Mesenchymal stem cell (in vitro differentiated cells and primary cell): ENCODE measurements at regions not wholly inside any gene's neighbourhood (a gene's known extent, or its start where the extent isn't known, plus 50 kb on each side); places are given as distances from the start of the nearest gene placed in this dataset.

Source experiments
- DNase-seq: peaks from one replicate; pipeline ENCODE4 v3.0.0-alpha.2; 2013
- H2AFZ ChIP-seq: one replicate; pipeline ENCODE4 v1.6.1; 2013; ENCODE audit warnings: low read depth, mild to moderate bottlenecking, control low read depth, inconsistent platforms, low read length, moderate library complexity
- H2AK5ac ChIP-seq: 2 replicates; pipeline ENCODE4 v1.6.1; 2013; ENCODE audit warnings: low read length, moderate library complexity, mild to moderate bottlenecking, inconsistent platforms; ENCODE audit not compliant: severe bottlenecking
- H2BK120ac ChIP-seq: one replicate; pipeline ENCODE4 v1.6.1; 2013; ENCODE audit warnings: low read depth, mild to moderate bottlenecking, inconsistent platforms, low read length, moderate library complexity
- H2BK12ac ChIP-seq, 2 experiments: one replicate each; pipeline ENCODE4 v1.6.1; 2013; ENCODE audit warnings: inconsistent platforms in 2 of 2, low read length in 2 of 2, mild to moderate bottlenecking in 2 of 2, moderate library complexity in 2 of 2, control low read depth in 1 of 2
- H2BK15ac ChIP-seq: one replicate; pipeline ENCODE4 v1.6.1; 2013; ENCODE audit warnings: mild to moderate bottlenecking, low read depth, inconsistent platforms; ENCODE audit not compliant: poor library complexity, severe bottlenecking
- H2BK5ac ChIP-seq: 2 replicates; pipeline ENCODE4 v1.6.1; 2013; ENCODE audit warnings: low read depth, mild to moderate bottlenecking, low read length, control low read depth, inconsistent platforms; ENCODE audit not compliant: poor library complexity, severe bottlenecking
- H3K14ac ChIP-seq, 2 experiments: one replicate each; pipeline ENCODE4 v1.6.1; 2013; ENCODE audit warnings: inconsistent platforms in 2 of 2, low read length in 2 of 2, control low read depth in 1 of 2, mild to moderate bottlenecking in 1 of 2, moderate library complexity in 1 of 2
- H3K18ac ChIP-seq, 2 experiments: one replicate each; pipeline ENCODE4 v1.6.1; 2013; ENCODE audit warnings: inconsistent platforms in 2 of 2, low read length in 2 of 2, control low read depth in 1 of 2, low read depth in 1 of 2, mild to moderate bottlenecking in 1 of 2
- H3K23ac ChIP-seq, 2 experiments: one replicate each; pipeline ENCODE4 v1.6.1; 2013; ENCODE audit warnings: inconsistent platforms in 2 of 2, low read length in 2 of 2, mild to moderate bottlenecking in 2 of 2, moderate library complexity in 2 of 2, control low read depth in 1 of 2
- H3K27ac ChIP-seq: 2 replicates; pipeline ENCODE4 v1.5.1; 2013; ENCODE audit warnings: mild to moderate bottlenecking, moderate library complexity, low read length, control low read depth, inconsistent platforms; ENCODE audit not compliant: poor library complexity, severe bottlenecking
- H3K27me3 ChIP-seq, 2 experiments: 2 replicates each; pipeline versions ENCODE4 v1.6.1 to v1.7.0; 2013; ENCODE audit warnings: low read length in 2 of 2, mild to moderate bottlenecking in 2 of 2, moderate library complexity in 2 of 2, control low read depth in 1 of 2, inconsistent platforms in 1 of 2; ENCODE audit not compliant: control insufficient read depth in 1 of 2, insufficient read depth in 1 of 2
- H3K36me3 ChIP-seq, 2 experiments: 2 replicates each; pipeline versions ENCODE4 v1.6.1 to v1.7.0; 2013; ENCODE audit warnings: low read length in 2 of 2, control low read depth in 1 of 2, inconsistent platforms in 1 of 2, low read depth in 1 of 2, mild to moderate bottlenecking in 1 of 2; ENCODE audit not compliant: insufficient read depth in 2 of 2, control insufficient read depth in 1 of 2
- H3K4ac ChIP-seq, 2 experiments: one replicate each; pipeline ENCODE4 v1.6.1; 2013; ENCODE audit warnings: inconsistent platforms in 2 of 2, low read length in 2 of 2, mild to moderate bottlenecking in 2 of 2, moderate library complexity in 2 of 2, control low read depth in 1 of 2, low read depth in 1 of 2
- H3K4me1 ChIP-seq: 2 replicates; pipeline ENCODE4 v1.6.1; 2013; ENCODE audit warnings: low read depth, low read length, control low read depth; ENCODE audit not compliant: control insufficient read depth, insufficient read depth
- H3K4me2 ChIP-seq: 2 replicates; pipeline ENCODE4 v1.6.1; 2013; ENCODE audit warnings: low read length, mild to moderate bottlenecking, inconsistent platforms; ENCODE audit not compliant: poor library complexity, severe bottlenecking
- H3K4me3 ChIP-seq, 2 experiments: 2 replicates each; pipeline versions ENCODE4 v1.5.1 to v1.7.0; 2013; ENCODE audit warnings: low read length in 2 of 2, mild to moderate bottlenecking in 2 of 2, control low read depth in 1 of 2, low read depth in 1 of 2; ENCODE audit not compliant: insufficient read depth in 1 of 2
- H3K79me1 ChIP-seq: replicated peaks from 2 replicates; pipeline ENCODE4 v1.6.1; 2013; ENCODE audit warnings: mild to moderate bottlenecking, control low read depth, low read length, inconsistent platforms; ENCODE audit not compliant: poor library complexity, severe bottlenecking
- H3K9ac ChIP-seq: 2 replicates; pipeline ENCODE4 v1.7.0; 2013; ENCODE audit warnings: mild to moderate bottlenecking, low read length, moderate library complexity
- H3K9me3 ChIP-seq: 2 replicates; pipeline ENCODE4 v1.7.0; 2013; ENCODE audit warnings: mild to moderate bottlenecking, low read length; ENCODE audit not compliant: control insufficient read depth
- H4K8ac ChIP-seq: one replicate; pipeline ENCODE4 v1.6.1; 2013; ENCODE audit warnings: inconsistent platforms, mild to moderate bottlenecking, low read length, moderate library complexity
- H4K91ac ChIP-seq: one replicate; pipeline ENCODE4 v1.6.1; 2013; ENCODE audit warnings: mild to moderate bottlenecking, low read length, inconsistent platforms
- WGBS: methylation state at CpG from one replicate; pipeline ENCODE4 v1.1.7; 2013; ENCODE audit warnings: mixed read lengths; 5-methylcytosine and 5-hydroxymethylcytosine counted together

DNA sequence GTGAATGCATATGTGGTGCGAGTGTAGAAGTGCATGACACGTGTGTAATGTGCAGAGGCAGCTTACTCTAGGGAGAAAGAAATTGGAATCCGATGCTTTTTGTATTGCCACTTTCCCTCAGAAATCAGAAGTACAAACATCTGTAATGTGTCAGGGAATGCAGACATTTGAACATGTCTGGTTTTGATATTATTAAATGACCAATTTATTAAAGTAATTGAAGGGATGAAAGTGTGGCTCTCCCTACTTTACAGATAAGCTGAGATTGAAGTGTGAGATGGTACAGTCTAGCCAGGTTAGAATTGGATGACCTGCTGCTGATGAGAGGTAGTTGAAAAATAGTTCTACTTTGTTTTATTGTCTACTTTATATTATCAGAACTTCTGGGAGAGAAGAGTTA is 74.5 kb upstream of the NT5C1B start:
- Histone ChIP-seq H3K14ac (no peak overlapping the region), H4K91ac (no peak overlapping the region), H3K4me3 (no peak overlapping the region), H3K27me3 (no peaks in the 10 kb centered on the region), H3K27ac (no peak overlapping the region), H3K23ac (no peak overlapping the region), H3K9me3 (no peaks in the 10 kb centered on the region), H3K4me1 (peaks cover 1% of the 10 kb centered on the region), H2AFZ (no peak overlapping the region), H3K4ac (no peak overlapping the region), H3K18ac (no peak overlapping the region), H4K8ac (no peak overlapping the region), H2AK5ac (no peak overlapping the region), H3K79me1 (no peaks in the 10 kb centered on the region), H2BK5ac (no peak overlapping the region), H3K4me2 (no peak overlapping the region), H2BK120ac (no peak overlapping the region), H2BK12ac (no peak overlapping the region), H2BK15ac (no peak overlapping the region), H3K36me3 (no peaks in the 10 kb centered on the region), H3K9ac (no peak overlapping the region)
- 86% methylated on average over 3 of the region's 3 CpGs for WGBS
- DNase-seq, result no peak

DNA sequence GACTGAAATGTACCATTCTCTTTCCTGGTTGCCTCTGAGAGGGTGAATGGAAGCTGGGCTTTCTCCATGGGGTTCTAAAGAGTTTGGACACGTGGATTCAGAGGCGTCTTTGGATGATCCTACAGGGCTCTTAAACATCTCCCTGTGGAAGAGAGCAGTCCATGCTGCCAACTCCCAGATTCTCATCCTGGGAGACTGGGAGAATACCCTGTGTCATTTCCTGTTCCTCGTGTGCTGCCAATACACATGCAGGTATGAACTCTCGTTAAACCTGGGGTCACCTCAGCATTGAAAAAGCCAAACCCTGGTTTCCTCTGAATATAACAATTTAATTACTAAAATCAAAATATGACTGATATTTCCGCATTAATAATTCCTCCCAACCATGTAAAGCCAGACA is 73.3 kb upstream of the NT5C1B start:
- Histone ChIP-seq H4K8ac (no peak overlapping the region), H3K27ac (no peak overlapping the region), H2BK15ac (no peak overlapping the region), H3K23ac (no peak overlapping the region), H2BK120ac (no peak overlapping the region), H3K9me3 (no peaks in the 10 kb centered on the region), H3K9ac (no peak overlapping the region), H3K79me1 (no peaks in the 10 kb centered on the region), H3K4me3 (no peak overlapping the region), H3K14ac (no peak overlapping the region), H3K27me3 (no peaks in the 10 kb centered on the region), H3K36me3 (no peaks in the 10 kb centered on the region), H3K4me1 (peaks cover 1% of the 10 kb centered on the region), H3K4me2 (no peak overlapping the region), H4K91ac (no peak overlapping the region), H2AFZ (no peak overlapping the region), H2BK12ac (no peak overlapping the region), H2AK5ac (no peak overlapping the region), H2BK5ac (no peak overlapping the region), H3K4ac (no peak overlapping the region), H3K18ac (no peak overlapping the region)
- no peak for DNase-seq
- WGBS, result 87% methylated on average over 5 of the region's 5 CpGs

DNA sequence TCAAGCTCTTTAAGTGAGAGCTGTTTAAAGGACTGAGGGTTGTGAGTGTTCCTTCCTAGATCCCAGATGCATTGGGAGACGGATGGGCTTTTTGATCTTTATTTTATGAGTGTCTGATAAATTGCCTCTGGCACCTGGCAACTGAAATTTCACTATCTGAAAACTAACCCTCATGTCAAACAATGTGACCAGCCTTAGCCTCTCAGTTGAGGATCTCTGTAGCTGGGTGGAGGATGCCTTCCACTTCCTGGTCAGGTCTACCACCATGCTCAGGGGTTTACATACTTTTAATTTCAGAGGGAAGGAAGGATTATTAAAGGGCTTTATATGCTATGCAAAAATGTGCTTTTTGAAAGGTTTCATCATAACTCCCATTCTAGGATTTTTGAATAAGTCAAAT is 70.5 kb upstream of the NT5C1B start:
- no peak overlapping the region for H2AFZ ChIP-seq
- no CpG with 5 or more reads among the region's 1 CpG for WGBS
- no peak overlapping the region for H3K4me2 ChIP-seq
- H3K4me3 ChIP-seq, result no peak overlapping the region
- H2AK5ac ChIP-seq, result no peak overlapping the region
- H3K23ac ChIP-seq, result no peak overlapping the region
- no peaks in the 10 kb centered on the region for H3K79me1 ChIP-seq
- no peak overlapping the region for H3K9ac ChIP-seq
- H2BK15ac ChIP-seq, result no peak overlapping the region
- H3K27ac ChIP-seq, result no peak overlapping the region
- H3K14ac ChIP-seq, result no peak overlapping the region
- no peak overlapping the region for H3K4ac ChIP-seq
- no peak for DNase-seq
- H3K4me1 ChIP-seq, result peaks cover 1% of the 10 kb centered on the region
- no peaks in the 10 kb centered on the region for H3K36me3 ChIP-seq
- no peak overlapping the region for H4K91ac ChIP-seq
- H3K27me3 ChIP-seq, result no peaks in the 10 kb centered on the region
- no peak overlapping the region for H4K8ac ChIP-seq
- no peak overlapping the region for H2BK5ac ChIP-seq
- H2BK120ac ChIP-seq, result no peak overlapping the region
- no peak overlapping the region for H2BK12ac ChIP-seq
- H3K9me3 ChIP-seq, result no peaks in the 10 kb centered on the region
- H3K18ac ChIP-seq, result no peak overlapping the region

- WGBS, result no CpG with 5 or more reads among the region's 2 CpGs
- no peaks in the 10 kb centered on the region for H3K9me3 ChIP-seq
- H3K36me3 ChIP-seq, result no peaks in the 10 kb centered on the region
- H2AFZ ChIP-seq, result no peak overlapping the region
- H3K23ac ChIP-seq, result no peak overlapping the region
- H4K8ac ChIP-seq, result no peak overlapping the region
- no peak overlapping the region for H3K4me3 ChIP-seq
- H3K4ac ChIP-seq, result no peak overlapping the region
- no peaks in the 10 kb centered on the region for H3K4me1 ChIP-seq
- no peak overlapping the region for H3K18ac ChIP-seq
- no peak overlapping the region for H2BK12ac ChIP-seq
- no peak overlapping the region for H4K91ac ChIP-seq
- DNase-seq, result no peak
- H3K27ac ChIP-seq, result no peak overlapping the region
- H2AK5ac ChIP-seq, result no peak overlapping the region
- no peak overlapping the region for H2BK15ac ChIP-seq
- H3K79me1 ChIP-seq, result no peaks in the 10 kb centered on the region
- H3K9ac ChIP-seq, result no peak overlapping the region
- H3K4me2 ChIP-seq, result no peak overlapping the region
- no peaks in the 10 kb centered on the region for H3K27me3 ChIP-seq
- no peak overlapping the region for H2BK5ac ChIP-seq
- H3K14ac ChIP-seq, result no peak overlapping the region
- no peak overlapping the region for H2BK120ac ChIP-seq
Observed at GRCh38 chr2:18656048-18656447, 66.7 kb upstream of the NT5C1B start.
